ENCODE measurements at regions not wholly inside any gene's neighbourhood (a gene's known extent, or its start where the extent isn't known, plus 50 kb on each side); places are given as distances from the start of the nearest gene placed in this dataset.
"Not testable (repeated sequence)": the region's sequence is repeated elsewhere in the genome, so short reads cannot be mapped to it uniquely, and the experiment has no call there.

- Histone ChIP-seq H2AFZ (no peak overlapping the region), H4K20me1 (ENCODE audit: insufficient read depth, poor library complexity, severe bottlenecking) (no peaks in the 10 kb centered on the region), H3K4me1 (ENCODE audit: insufficient read depth) (no peaks in the 10 kb centered on the region), H3K27me3 (no peaks in the 10 kb centered on the region), H3K36me3 (replicated peaks; ENCODE audit: insufficient read depth, low read depth) (no peaks in the 10 kb centered on the region), H3K9me2 (replicated peaks; ENCODE audit: insufficient read depth) (no peaks in the 10 kb centered on the region), H3K27ac (no peak overlapping the region), H3K79me2 (no peaks in the 10 kb centered on the region), H3K9me3 (ENCODE audit: low read depth) (no peaks in the 10 kb centered on the region), H3K4me3 (no peak overlapping the region), H3K4me2 (no peak overlapping the region)
- TF ChIP-seq CTCF (IDR thresholded peaks at IDR 0.05; ENCODE audit: poor library complexity) = no peak
- TF ChIP-seq EZH2phosphoT487 (IDR thresholded peaks at IDR 0.05; ENCODE audit: low read depth, severe bottlenecking, unreplicated experiment) = no peak
- TF ChIP-seq EZH2 (IDR thresholded peaks at IDR 0.05; ENCODE audit: borderline replicate concordance) = no peak
- WGBS (ENCODE audit: low lambda C conversion rate, missing lambda C conversion rate) = 7% methylated on average over 2 of the region's 2 CpGs
- DNase-seq (ENCODE audit: low spot score) = peak; percentile 46
These were observed 73.2 kb upstream of the EFCAB3 start for GRCh38 chr17:62307196-62307595.

- no peak overlapping the region for H3K27ac ChIP-seq
- no peak for DNase-seq (ENCODE audit: low spot score)
- H3K4me2 ChIP-seq = no peak overlapping the region
- TF ChIP-seq CTCF (IDR thresholded peaks at IDR 0.05; ENCODE audit: poor library complexity) (no peak), EZH2 (IDR thresholded peaks at IDR 0.05; ENCODE audit: borderline replicate concordance) (no peak), EZH2phosphoT487 (IDR thresholded peaks at IDR 0.05; ENCODE audit: low read depth, severe bottlenecking, unreplicated experiment) (no peak)
- H3K79me2 ChIP-seq = no peaks in the 10 kb centered on the region
- no peaks in the 10 kb centered on the region for H3K4me1 ChIP-seq (ENCODE audit: insufficient read depth)
- H3K27me3 ChIP-seq = no peaks in the 10 kb centered on the region
- H3K36me3 ChIP-seq (replicated peaks; ENCODE audit: insufficient read depth, low read depth) = no peaks in the 10 kb centered on the region
- H3K4me3 ChIP-seq = no peak overlapping the region
- H4K20me1 ChIP-seq (ENCODE audit: insufficient read depth, poor library complexity, severe bottlenecking) = no peaks in the 10 kb centered on the region
- no peak overlapping the region for H2AFZ ChIP-seq
- no peaks in the 10 kb centered on the region for H3K9me3 ChIP-seq (ENCODE audit: low read depth)
- no peaks in the 10 kb centered on the region for H3K9me2 ChIP-seq (replicated peaks; ENCODE audit: insufficient read depth)
These were observed 76.9 kb upstream of the EFCAB3 start for GRCh38 chr17:62303476-62303875.

GRCh38 chr17:62300697-62301096 lies 79.7 kb upstream of the EFCAB3 start:
- no peak overlapping the region for H2AFZ ChIP-seq
- no peaks in the 10 kb centered on the region for H3K9me3 ChIP-seq (ENCODE audit: low read depth)
- no peak overlapping the region for H3K4me2 ChIP-seq
- H4K20me1 ChIP-seq (ENCODE audit: insufficient read depth, poor library complexity, severe bottlenecking) = no peaks in the 10 kb centered on the region
- H3K9me2 ChIP-seq (replicated peaks; ENCODE audit: insufficient read depth) = no peaks in the 10 kb centered on the region
- TF ChIP-seq CTCF (IDR thresholded peaks at IDR 0.05; ENCODE audit: poor library complexity) (no peak), EZH2phosphoT487 (IDR thresholded peaks at IDR 0.05; ENCODE audit: low read depth, severe bottlenecking, unreplicated experiment) (no peak), EZH2 (IDR thresholded peaks at IDR 0.05; ENCODE audit: borderline replicate concordance) (no peak)
- 84% methylated on average over 4 of the region's 4 CpGs for WGBS (ENCODE audit: low lambda C conversion rate, missing lambda C conversion rate)
- no peak overlapping the region for H3K27ac ChIP-seq
- no peaks in the 10 kb centered on the region for H3K79me2 ChIP-seq
- DNase-seq (ENCODE audit: low spot score) = no peak
- H3K4me1 ChIP-seq (ENCODE audit: insufficient read depth) = no peaks in the 10 kb centered on the region
- no peaks in the 10 kb centered on the region for H3K27me3 ChIP-seq
- no peaks in the 10 kb centered on the region for H3K36me3 ChIP-seq (replicated peaks; ENCODE audit: insufficient read depth, low read depth)
- H3K4me3 ChIP-seq = no peak overlapping the region

GRCh38 chr17:62275290-62275689 lies 105.1 kb upstream of the EFCAB3 start:
- H2AFZ ChIP-seq; H3K4me3 ChIP-seq; H3K9me3 ChIP-seq (ENCODE audit: low read depth); H3K4me2 ChIP-seq; H3K27me3 ChIP-seq; H3K79me2 ChIP-seq; H3K4me1 ChIP-seq (ENCODE audit: insufficient read depth); H3K36me3 ChIP-seq (replicated peaks; ENCODE audit: insufficient read depth, low read depth); H3K9me2 ChIP-seq (replicated peaks; ENCODE audit: insufficient read depth); H3K27ac ChIP-seq; DNase-seq (ENCODE audit: low spot score); H4K20me1 ChIP-seq (ENCODE audit: insufficient read depth, poor library complexity, severe bottlenecking): not testable (repeated sequence)
- WGBS (ENCODE audit: low lambda C conversion rate, missing lambda C conversion rate) = 95% methylated on average over 13 of the region's 14 CpGs

GRCh38 chr17:62268361-62268760 lies 112.0 kb upstream of the EFCAB3 start:
- H3K9me2 ChIP-seq (replicated peaks; ENCODE audit: insufficient read depth); H3K4me3 ChIP-seq; DNase-seq (ENCODE audit: low spot score); H3K4me1 ChIP-seq (ENCODE audit: insufficient read depth); H3K27ac ChIP-seq; H3K27me3 ChIP-seq; H3K4me2 ChIP-seq; H3K79me2 ChIP-seq; H4K20me1 ChIP-seq (ENCODE audit: insufficient read depth, poor library complexity, severe bottlenecking); H3K9me3 ChIP-seq (ENCODE audit: low read depth); H2AFZ ChIP-seq; H3K36me3 ChIP-seq (replicated peaks; ENCODE audit: insufficient read depth, low read depth): not testable (repeated sequence)
- WGBS (ENCODE audit: low lambda C conversion rate, missing lambda C conversion rate) = 97% methylated on average over 6 of the region's 12 CpGs

- not testable (repeated sequence) for H3K27me3 ChIP-seq; H3K4me2 ChIP-seq; H3K9me2 ChIP-seq (replicated peaks; ENCODE audit: insufficient read depth); H3K4me3 ChIP-seq; H3K4me1 ChIP-seq (ENCODE audit: insufficient read depth); DNase-seq (ENCODE audit: low spot score); H3K79me2 ChIP-seq; H4K20me1 ChIP-seq (ENCODE audit: insufficient read depth, poor library complexity, severe bottlenecking); H2AFZ ChIP-seq; H3K27ac ChIP-seq; H3K36me3 ChIP-seq (replicated peaks; ENCODE audit: insufficient read depth, low read depth); H3K9me3 ChIP-seq (ENCODE audit: low read depth)
- WGBS (ENCODE audit: low lambda C conversion rate, missing lambda C conversion rate) = no CpG with 5 or more reads among the region's 15 CpGs
These were observed 115.4 kb upstream of the EFCAB3 start for GRCh38 chr17:62264974-62265373.

Data from hepatocyte (in vitro differentiated cells).